Naive B cell (primary cell): ENCODE measurements at regions not wholly inside any gene's neighbourhood (a gene's known extent, or its start where the extent isn't known, plus 50 kb on each side); places are given as distances from the start of the nearest gene placed in this dataset.
A peak's percentile ranks its signal among the peaks of the same experiment; 100 is the strongest.

Source experiments
- ATAC-seq, 2 donors: fragments of 150-1000 bp; cut with Tn5 transposase; 2 replicates each; pipeline ENCODE4 v1.10.0; 2021; ENCODE audit warnings: low read depth in 2 of 2, mild to moderate bottlenecking in 2 of 2, moderate library complexity in 2 of 2
- DNase-seq: peaks from one replicate; pipeline ENCODE4 v3.0.0; 2022
- H3K27ac Mint-ChIP-seq, 6 donors: one replicate each; pipeline ENCODE4 v1.8.0; 2020 to 2022; ENCODE audit warnings: mild to moderate bottlenecking in 6 of 6, mixed read lengths in 6 of 6, moderate library complexity in 5 of 6, inconsistent platforms in 2 of 6
- H3K27me3 Mint-ChIP-seq, 3 donors: one replicate each; pipeline ENCODE4 v1.8.0; 2021 to 2022; ENCODE audit warnings: mixed read lengths in 3 of 3, mild to moderate bottlenecking in 1 of 3
- H3K36me3 Mint-ChIP-seq, 2 donors: one replicate each; pipeline ENCODE4 v1.8.0; 2020 to 2022; ENCODE audit warnings: mixed read lengths in 2 of 2, inconsistent platforms in 1 of 2, mild to moderate bottlenecking in 1 of 2
- H3K4me1 Mint-ChIP-seq, 3 donors: one replicate each; pipeline ENCODE4 v1.8.0; 2020 to 2022; ENCODE audit warnings: mixed read lengths in 3 of 3, inconsistent platforms in 1 of 3, mild to moderate bottlenecking in 1 of 3, moderate library complexity in 1 of 3
- H3K4me3 Mint-ChIP-seq, 8 donors: one replicate each; pipeline ENCODE4 v1.8.0; 2020 to 2022; ENCODE audit warnings: mild to moderate bottlenecking in 8 of 8, mixed read lengths in 8 of 8, moderate library complexity in 8 of 8, inconsistent platforms in 2 of 8
- H3K9me3 Mint-ChIP-seq, 7 donors: one replicate each; pipeline ENCODE4 v1.8.0; 2020 to 2022; ENCODE audit warnings: mixed read lengths in 7 of 7, mild to moderate bottlenecking in 5 of 7, inconsistent platforms in 2 of 7, moderate library complexity in 1 of 7

DNA sequence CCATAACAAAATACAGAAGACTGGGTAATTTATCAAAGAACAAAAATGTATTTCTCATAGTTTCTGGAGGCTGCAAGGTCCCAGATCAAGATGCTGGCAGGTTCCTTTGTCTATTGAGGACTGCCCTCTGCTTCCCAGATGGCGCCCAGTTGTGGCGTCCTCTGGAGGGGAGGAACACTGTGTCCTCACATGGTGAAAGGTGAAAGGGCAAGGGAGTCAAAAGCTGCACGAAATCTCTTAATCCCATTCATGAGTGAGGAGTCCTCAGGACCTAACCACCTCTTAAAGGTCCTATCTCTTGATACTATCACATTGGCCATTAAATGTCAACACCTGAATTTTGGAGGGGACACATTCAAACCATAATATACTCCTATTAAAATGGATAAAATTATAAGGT, 79.3 kb upstream of the IRF2BP2 start:
- peak overlapping the region in 1 of 6 donors; percentile 47 for H3K27ac Mint-ChIP-seq
- DNase-seq = no peak

DNA sequence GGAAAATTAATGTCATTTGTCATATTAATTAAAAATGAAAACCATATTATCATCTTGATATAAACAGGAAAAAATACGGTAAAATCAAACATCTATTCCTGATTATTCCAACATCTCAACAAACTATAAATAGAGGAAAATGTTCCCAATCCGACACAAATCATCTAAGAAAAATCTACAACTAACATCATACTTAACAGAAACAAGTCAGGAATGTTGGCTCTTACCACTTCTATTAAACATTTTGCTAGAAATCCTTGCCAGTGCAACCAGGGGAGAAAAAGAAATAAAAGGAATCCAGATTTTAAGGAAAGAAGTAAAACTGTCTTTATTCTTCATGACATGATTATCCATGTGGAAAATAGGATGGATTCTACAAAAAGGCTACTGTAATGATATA, 77.0 kb upstream of the IRF2BP2 start:
- no peak overlapping the region for H3K4me3 Mint-ChIP-seq
- no peak for DNase-seq
- H3K36me3 Mint-ChIP-seq = peaks cover 0 to 7% of the 10 kb centered on the region in 2 donors
- H3K27ac Mint-ChIP-seq = no peak overlapping the region
- no peaks in the 10 kb centered on the region for H3K4me1 Mint-ChIP-seq
- H3K9me3 Mint-ChIP-seq = peaks cover 0 to 13% (median 3%) of the 10 kb centered on the region in 7 donors
- H3K27me3 Mint-ChIP-seq = no peaks in the 10 kb centered on the region
- no peak for ATAC-seq

More for the DNA sequence above, 79.3 kb upstream of the IRF2BP2 start:
- Mint-ChIP-seq H3K9me3 (peaks cover 0 to 13% (median 3%) of the 10 kb centered on the region in 7 donors), H3K27me3 (no peaks in the 10 kb centered on the region), H3K4me3 (no peak overlapping the region), H3K4me1 (no peaks in the 10 kb centered on the region), H3K36me3 (peaks cover 0 to 7% of the 10 kb centered on the region in 2 donors)
- no peak for ATAC-seq

DNA sequence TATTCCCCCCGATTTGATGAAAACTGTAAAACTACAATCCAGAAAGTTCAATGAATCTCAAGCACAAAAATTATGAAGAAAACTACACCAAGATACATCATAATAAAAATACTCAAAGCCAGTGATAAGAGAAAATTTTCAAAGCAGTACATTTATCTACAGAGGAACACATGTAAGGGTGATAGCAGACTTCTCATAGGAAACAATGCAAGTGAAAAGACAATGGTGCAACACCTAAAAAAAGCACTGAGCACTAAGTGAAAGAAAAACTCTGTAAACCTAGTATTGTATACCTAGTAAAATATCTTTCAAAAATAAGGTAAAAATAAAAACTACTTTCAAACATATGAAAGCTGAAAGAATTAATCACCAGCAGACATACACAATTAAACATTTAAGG, 76.1 kb upstream of the IRF2BP2 start:
- H3K36me3 Mint-ChIP-seq = peaks cover 0 to 7% of the 10 kb centered on the region in 2 donors
- DNase-seq (no peak), ATAC-seq (no peak)
- H3K4me3 Mint-ChIP-seq = no peak overlapping the region
- peaks cover 0 to 13% (median 3%) of the 10 kb centered on the region in 7 donors for H3K9me3 Mint-ChIP-seq
- H3K27ac Mint-ChIP-seq = no peak overlapping the region
- H3K27me3 Mint-ChIP-seq = no peaks in the 10 kb centered on the region
- H3K4me1 Mint-ChIP-seq = no peaks in the 10 kb centered on the region

DNA sequence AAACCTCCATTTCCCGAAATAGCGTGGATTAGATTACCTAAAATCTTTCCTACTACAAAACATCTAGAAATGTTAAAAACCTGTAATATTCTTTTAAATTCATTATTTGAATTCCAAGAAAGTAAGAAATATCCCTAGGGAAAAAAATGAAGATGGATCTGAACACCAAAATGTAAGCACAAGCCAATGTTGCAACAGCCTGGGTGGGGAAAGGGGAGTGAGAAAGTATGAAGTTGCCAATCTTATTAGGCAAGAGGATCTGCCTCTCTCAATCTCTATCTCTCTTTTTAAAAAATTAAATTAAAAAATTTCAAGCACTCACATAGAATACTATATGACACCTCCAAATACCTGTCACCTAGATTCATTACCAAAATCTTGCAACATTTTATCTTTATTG, 74.9 kb upstream of the IRF2BP2 start:
- Mint-ChIP-seq H3K27ac (no peak overlapping the region), H3K36me3 (peaks cover 0 to 7% of the 10 kb centered on the region in 2 donors)
- DNase-seq = no peak

DNA sequence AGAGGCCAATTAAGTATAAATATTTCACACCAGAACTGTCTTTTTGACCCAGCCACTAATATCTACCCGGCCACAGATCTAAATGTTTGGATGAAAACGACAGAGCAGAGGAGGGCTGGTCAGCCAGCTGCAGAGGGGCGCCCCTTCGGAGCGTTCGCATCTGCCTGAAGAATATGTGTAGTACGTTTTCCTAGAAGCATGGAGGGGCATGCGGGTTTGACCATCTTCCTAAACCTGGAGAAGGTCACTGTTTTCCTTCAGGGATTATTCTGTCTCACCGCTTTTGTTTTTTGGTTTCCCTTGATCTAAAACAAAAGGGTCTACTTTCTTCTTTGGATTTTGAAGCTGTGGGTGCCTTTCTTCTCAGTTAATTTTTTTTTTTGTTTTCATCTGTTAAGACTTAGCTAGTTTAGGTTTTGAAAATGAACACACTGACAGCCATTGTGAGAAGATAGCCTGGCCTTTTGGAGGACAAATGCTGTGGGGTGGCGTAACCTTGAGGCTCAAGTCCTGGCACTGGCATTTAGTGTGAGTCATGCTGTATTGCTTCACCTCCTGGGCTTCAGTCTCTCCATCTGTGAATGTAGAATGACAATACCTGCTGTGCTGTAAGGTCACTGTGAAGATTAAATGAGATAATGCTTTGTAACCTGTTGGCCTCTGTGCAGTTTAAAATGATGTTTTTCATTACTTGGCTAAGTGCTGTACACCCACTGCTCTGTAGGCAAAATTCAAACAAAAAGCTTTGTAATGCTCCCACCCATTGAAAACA, 74.1 kb upstream of the IRF2BP2 start:
- no peak overlapping the region for H3K4me3 Mint-ChIP-seq
- H3K27ac Mint-ChIP-seq = no peak overlapping the region
- H3K27me3 Mint-ChIP-seq = no peaks in the 10 kb centered on the region
- DNase-seq (no peak), ATAC-seq (no peak)
- H3K36me3 Mint-ChIP-seq = peaks cover 0 to 7% of the 10 kb centered on the region in 2 donors
- no peaks in the 10 kb centered on the region for H3K4me1 Mint-ChIP-seq
- peaks cover 0 to 13% (median 3%) of the 10 kb centered on the region in 7 donors for H3K9me3 Mint-ChIP-seq

More for the DNA sequence above, 74.9 kb upstream of the IRF2BP2 start:
- Mint-ChIP-seq H3K4me1 (no peaks in the 10 kb centered on the region), H3K4me3 (no peak overlapping the region), H3K27me3 (no peaks in the 10 kb centered on the region), H3K9me3 (peaks cover 0 to 13% (median 3%) of the 10 kb centered on the region in 7 donors)
- ATAC-seq = no peak

DNA sequence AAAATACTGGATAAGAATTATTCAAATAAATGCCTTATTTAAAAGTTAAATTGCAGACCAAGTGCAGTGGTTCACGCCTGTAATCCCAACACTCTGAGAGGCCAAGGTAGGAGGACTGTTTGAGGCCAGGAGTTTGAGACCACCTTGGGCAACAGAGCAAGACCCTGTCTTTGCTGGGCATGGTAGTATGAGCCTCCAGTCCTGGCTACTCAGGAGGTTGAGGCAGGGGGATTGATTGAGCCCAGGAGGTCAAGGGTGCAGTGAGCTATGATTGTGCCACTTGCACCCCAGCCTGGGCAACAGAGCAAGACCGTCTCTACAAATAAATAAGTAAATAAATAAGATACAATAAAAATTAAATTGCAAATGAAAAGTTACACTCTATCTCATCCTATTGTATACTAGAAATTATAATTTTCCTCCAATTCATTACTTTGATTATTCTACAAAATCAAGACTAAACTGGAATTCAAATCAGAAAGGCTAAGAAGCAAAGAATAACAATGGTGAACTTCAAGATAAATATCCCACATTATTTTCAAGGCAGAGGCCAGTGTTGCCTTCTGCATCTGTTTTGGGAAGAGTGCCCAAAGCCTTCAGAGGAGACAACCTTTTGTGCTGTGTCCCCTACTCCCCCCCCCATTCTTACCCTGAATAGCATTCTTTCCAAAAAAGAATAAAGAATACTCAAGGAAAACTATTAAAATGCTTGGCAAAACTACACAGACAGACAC, 73.3 kb upstream of the IRF2BP2 start:
- Mint-ChIP-seq H3K4me3 (no peak overlapping the region), H3K27ac (no peak overlapping the region), H3K4me1 (no peaks in the 10 kb centered on the region), H3K9me3 (peaks cover 0 to 13% (median 3%) of the 10 kb centered on the region in 7 donors), H3K27me3 (no peaks in the 10 kb centered on the region), H3K36me3 (peaks cover 0 to 7% of the 10 kb centered on the region in 2 donors)
- DNase-seq (no peak), ATAC-seq (no peak)

DNA sequence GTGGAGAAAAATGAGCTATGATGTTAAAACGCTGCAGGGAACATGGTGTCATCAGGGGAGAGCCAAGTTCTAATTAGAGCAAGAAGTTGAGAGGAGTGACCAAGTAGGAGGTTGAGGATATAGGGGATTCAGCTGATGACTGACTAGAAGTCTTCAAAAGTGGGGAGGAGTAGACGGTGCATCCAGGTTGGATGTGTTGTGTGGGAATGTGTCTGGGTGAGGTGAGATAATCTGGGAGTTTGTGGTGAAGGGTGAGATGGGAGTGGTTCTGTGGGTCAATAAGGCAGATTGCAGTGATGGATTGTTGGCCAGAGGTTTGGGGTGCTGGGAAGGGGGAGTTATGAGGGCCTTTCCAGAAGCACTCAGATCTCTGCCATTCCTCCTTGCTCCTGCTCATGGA, 72.0 kb upstream of the IRF2BP2 start:
- Mint-ChIP-seq H3K9me3 (peaks cover 0 to 13% (median 3%) of the 10 kb centered on the region in 7 donors), H3K4me1 (no peaks in the 10 kb centered on the region), H3K36me3 (peaks cover 0 to 7% of the 10 kb centered on the region in 2 donors), H3K4me3 (no peak overlapping the region), H3K27me3 (no peaks in the 10 kb centered on the region), H3K27ac (no peak overlapping the region)
- DNase-seq (no peak), ATAC-seq (no peak)

DNA sequence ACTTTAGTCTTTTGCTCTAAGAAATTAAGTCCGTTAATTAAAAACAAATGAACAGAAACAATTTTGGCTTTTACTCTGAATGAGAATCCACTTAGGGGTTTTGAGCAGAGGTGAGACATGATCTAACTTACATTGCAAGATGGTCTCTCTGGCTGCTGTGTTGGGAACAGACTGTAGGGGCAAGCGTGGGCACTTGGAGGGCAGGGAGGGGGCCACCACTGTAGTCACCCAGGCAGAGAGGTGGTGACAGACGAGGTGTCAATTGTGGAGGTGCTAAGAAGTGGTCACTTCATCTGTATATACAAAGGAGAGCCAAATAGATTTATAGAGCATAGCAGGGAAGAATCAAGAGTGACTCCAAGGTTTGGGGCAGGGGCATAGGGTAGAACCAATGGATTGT, 71.1 kb upstream of the IRF2BP2 start:
- Mint-ChIP-seq H3K4me1 (peaks cover 2 to 5% (median 5%) of the 10 kb centered on the region in 3 donors), H3K4me3 (no peak overlapping the region)
- no peak for ATAC-seq

DNA sequence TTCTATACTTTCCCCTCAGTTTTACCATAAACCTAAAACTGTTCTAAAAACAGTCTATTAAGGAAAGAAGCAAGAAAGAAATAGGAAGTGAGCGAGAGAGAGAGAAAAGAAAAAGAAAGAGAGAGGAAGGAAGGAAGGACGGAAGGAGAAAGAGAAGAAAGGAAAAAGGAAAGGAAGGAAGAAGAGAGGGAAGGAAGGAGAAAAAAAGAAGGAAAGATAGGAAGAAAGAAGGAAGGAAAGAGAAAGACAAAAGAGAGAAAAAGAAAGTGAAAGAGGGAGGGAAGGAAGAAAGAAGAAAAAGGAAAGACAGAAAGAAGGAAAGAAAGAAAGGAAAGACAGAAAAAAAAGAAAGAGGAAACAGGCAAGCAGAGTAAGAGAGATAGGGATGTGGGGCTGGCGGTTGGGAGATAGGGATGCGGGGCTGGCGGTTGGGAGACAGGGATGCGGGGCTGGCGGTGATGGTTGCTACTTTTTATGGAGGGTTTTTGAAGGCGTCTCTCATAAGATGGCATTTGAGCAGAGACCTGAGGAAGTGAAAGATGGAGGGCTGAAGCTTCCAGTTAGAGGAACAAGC, 70.4 kb upstream of the IRF2BP2 start:
- Mint-ChIP-seq H3K27me3 (no peaks in the 10 kb centered on the region), H3K36me3 (peaks cover 0 to 2% of the 10 kb centered on the region in 2 donors), H3K9me3 (peaks cover 0 to 6% (median 0%) of the 10 kb centered on the region in 7 donors), H3K4me1 (peaks cover 4 to 11% (median 7%) of the 10 kb centered on the region in 3 donors), H3K27ac (no peak overlapping the region), H3K4me3 (no peak overlapping the region)
- DNase-seq = no peak
- no peak for ATAC-seq

More for the DNA sequence above, 71.1 kb upstream of the IRF2BP2 start:
- Mint-ChIP-seq H3K27me3 (no peaks in the 10 kb centered on the region), H3K36me3 (peaks cover 0 to 7% of the 10 kb centered on the region in 2 donors), H3K27ac (no peak overlapping the region), H3K9me3 (peaks cover 0 to 12% (median 3%) of the 10 kb centered on the region in 7 donors)
- DNase-seq = no peak

DNA sequence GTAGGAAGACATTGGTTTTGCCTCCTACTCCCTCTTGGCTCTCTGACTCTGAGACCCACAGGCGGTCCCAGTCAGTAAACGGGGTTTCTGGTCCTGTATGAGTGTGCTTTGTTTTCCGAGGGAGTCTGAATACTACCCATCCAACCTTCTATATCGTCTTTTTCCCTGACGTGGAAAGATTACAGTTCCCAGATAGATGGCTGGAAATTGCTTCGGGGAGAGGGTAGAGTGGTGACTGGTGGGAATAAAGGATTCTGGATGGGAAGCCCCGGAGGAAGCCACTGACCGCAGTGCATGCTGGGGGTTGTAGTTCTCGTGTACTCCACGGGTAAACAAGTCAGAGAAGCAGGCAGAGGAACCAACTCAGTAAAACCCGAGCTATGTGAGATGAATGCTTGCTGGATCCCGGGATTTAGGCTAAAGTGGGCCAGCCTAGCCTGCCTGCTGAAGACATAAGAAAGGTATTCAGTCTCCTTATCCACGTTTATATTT, 66.2 kb upstream of the IRF2BP2 start:
- Mint-ChIP-seq H3K9me3 (no peaks in the 10 kb centered on the region), H3K27me3 (no peaks in the 10 kb centered on the region), H3K4me3 (peak overlapping the region; percentile 66 to 92 (median 84)), H3K4me1 (peaks cover 10 to 17% (median 11%) of the 10 kb centered on the region in 3 donors), H3K36me3 (no peaks in the 10 kb centered on the region), H3K27ac (peak overlapping the region in 1 of 6 donors; percentile 61)
- DNase-seq (peak; percentile 39), ATAC-seq (peak; percentile 83 to 86)

DNA sequence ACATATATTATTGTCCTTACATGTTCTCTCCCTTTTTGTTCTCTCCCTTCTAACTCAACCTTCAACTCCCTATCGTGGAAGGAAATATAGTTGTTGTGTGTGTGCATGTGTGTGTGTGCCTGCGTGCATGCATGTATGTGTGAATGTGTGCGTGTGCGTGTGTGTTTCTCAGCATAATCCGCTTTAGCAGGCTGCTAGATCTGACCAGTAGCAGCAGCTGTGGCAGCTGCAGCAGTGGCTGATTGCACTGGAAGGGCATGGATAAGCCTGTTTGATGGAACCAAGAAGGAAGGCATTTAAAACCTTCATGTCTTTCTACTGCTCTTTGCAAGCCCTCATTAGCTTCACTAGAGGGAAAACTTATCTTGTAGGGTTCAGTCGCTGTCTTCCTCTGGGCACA, 65.6 kb upstream of the IRF2BP2 start:
- Mint-ChIP-seq H3K27ac (peak overlapping the region in 2 of 6 donors; percentile 34 to 68), H3K27me3 (no peaks in the 10 kb centered on the region), H3K9me3 (no peaks in the 10 kb centered on the region), H3K36me3 (no peaks in the 10 kb centered on the region), H3K4me3 (peak overlapping the region in 6 of 8 donors; percentile 66 to 92 (median 84)), H3K4me1 (peaks cover 11 to 19% (median 11%) of the 10 kb centered on the region in 3 donors)
- no peak for DNase-seq
- ATAC-seq = no peak

DNA sequence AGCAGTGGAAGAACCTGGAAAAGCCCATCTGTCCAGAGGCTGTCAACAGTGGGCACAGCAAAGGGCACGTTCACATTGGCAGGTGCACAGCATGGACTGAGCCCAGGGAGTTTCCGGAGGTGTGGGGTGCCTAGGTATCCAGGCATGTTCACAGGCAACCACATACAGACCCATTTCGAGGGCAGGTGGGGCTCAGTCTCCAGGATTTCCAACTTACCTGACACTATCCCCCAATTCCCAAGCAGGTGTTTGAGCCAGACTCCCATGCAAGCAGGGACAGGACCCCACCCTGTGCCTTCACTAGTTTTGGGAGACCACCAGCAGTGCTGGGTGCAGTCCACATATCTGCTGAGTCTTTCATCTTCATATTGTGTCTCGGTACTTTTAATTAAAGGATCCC, 65.0 kb upstream of the IRF2BP2 start:
- ATAC-seq (no peak), DNase-seq (no peak)
- H3K36me3 Mint-ChIP-seq = no peaks in the 10 kb centered on the region
- no peaks in the 10 kb centered on the region for H3K27me3 Mint-ChIP-seq
- no peak overlapping the region for H3K27ac Mint-ChIP-seq
- H3K4me1 Mint-ChIP-seq = peaks cover 11 to 19% (median 11%) of the 10 kb centered on the region in 3 donors
- H3K9me3 Mint-ChIP-seq = no peaks in the 10 kb centered on the region
- peak overlapping the region in 2 of 8 donors; percentile 2 to 40 for H3K4me3 Mint-ChIP-seq

DNA sequence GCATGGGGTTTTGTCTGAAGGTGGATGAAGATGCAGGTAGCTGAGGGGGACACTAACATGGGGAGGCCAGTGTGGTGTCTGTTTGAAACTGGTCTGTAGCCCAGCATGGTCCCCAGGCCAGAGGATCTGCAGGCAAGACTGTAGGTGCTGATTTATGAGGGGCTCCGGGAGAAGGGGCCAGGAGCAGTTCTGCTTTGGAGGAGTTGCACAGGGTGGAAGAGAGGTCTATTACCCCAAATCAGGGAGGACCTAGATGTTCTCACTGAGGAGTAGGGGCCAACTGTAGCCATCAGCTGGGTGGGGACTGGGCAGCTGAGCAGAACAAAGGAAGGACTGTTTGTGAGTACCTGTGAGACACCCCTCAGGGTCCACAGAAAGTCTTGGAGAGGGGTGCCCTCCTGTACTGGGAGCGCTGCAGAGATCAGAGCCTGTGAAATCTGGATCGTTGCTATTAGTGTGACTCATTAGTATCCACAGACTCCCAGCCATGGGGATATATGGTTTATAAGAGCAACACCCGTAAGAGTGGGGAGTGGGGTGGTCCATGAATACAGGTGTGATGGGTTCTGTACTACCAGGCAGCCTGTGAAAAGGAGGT, 64.3 kb upstream of the IRF2BP2 start:
- Mint-ChIP-seq H3K27ac (peak overlapping the region in 1 of 6 donors; percentile 12), H3K9me3 (no peaks in the 10 kb centered on the region), H3K36me3 (no peaks in the 10 kb centered on the region)

More for the DNA sequence above, 64.3 kb upstream of the IRF2BP2 start:
- Mint-ChIP-seq H3K27me3 (no peaks in the 10 kb centered on the region), H3K4me1 (peaks cover 11 to 19% (median 11%) of the 10 kb centered on the region in 3 donors), H3K4me3 (peak overlapping the region in 4 of 8 donors; percentile 2 to 32 (median 12))
- no peak for DNase-seq
- ATAC-seq = no peak
